ENCODE measurements at regions not wholly inside any gene's neighbourhood (a gene's known extent, or its start where the extent isn't known, plus 50 kb on each side); places are given as distances from the start of the nearest gene placed in this dataset.

GRCh38 chr16:5681966-5682365 lies 584.4 kb upstream of the EEF2KMT start:
- ATAC-seq (no peak), DNase-seq (no peak)
- H3K36me3 Mint-ChIP-seq = no peaks in the 10 kb centered on the region
- peaks cover 0 to 3% (median 3%) of the 10 kb centered on the region in 5 donors for H3K27me3 Mint-ChIP-seq
- H3K4me3 Mint-ChIP-seq = no peak overlapping the region
- no peaks in the 10 kb centered on the region for H3K4me1 Mint-ChIP-seq
- H3K9me3 Mint-ChIP-seq = peaks cover 0 to 20% (median 3%) of the 10 kb centered on the region in 9 donors
- no peak overlapping the region for H3K27ac Mint-ChIP-seq
- POLR2A ChIA-PET = no interaction called here

- POLR2A ChIA-PET = no interaction called here
- Mint-ChIP-seq H3K4me3 (no peak overlapping the region), H3K4me1 (no peaks in the 10 kb centered on the region), H3K9me3 (peaks cover 0 to 21% (median 4%) of the 10 kb centered on the region in 9 donors), H3K27ac (no peak overlapping the region), H3K27me3 (peaks cover 0 to 8% (median 4%) of the 10 kb centered on the region in 5 donors), H3K36me3 (no peaks in the 10 kb centered on the region)
- no peak for ATAC-seq
- no peak for DNase-seq
Observed at GRCh38 chr16:5678371-5678770, 580.8 kb upstream of the EEF2KMT start.

GRCh38 chr16:5671421-5671820 lies 573.8 kb upstream of the EEF2KMT start:
- POLR2A ChIA-PET = no interaction called here
- H3K4me1 Mint-ChIP-seq = no peaks in the 10 kb centered on the region
- no peak overlapping the region for H3K4me3 Mint-ChIP-seq
- H3K27me3 Mint-ChIP-seq = peaks cover 0 to 9% (median 8%) of the 10 kb centered on the region in 5 donors
- H3K27ac Mint-ChIP-seq = no peak overlapping the region
- ATAC-seq (no peak), DNase-seq (no peak)
- peaks cover 0 to 4% (median 0%) of the 10 kb centered on the region in 3 donors for H3K36me3 Mint-ChIP-seq
- H3K9me3 Mint-ChIP-seq = peaks cover 0 to 7% (median 2%) of the 10 kb centered on the region in 9 donors

GRCh38 chr16:5670198-5670597 lies 572.6 kb upstream of the EEF2KMT start:
- POLR2A ChIA-PET = no interaction called here
- ATAC-seq = no peak
- H3K4me3 Mint-ChIP-seq = no peak overlapping the region
- H3K9me3 Mint-ChIP-seq = peaks cover 0 to 5% (median 2%) of the 10 kb centered on the region in 9 donors
- peaks cover 0 to 4% (median 0%) of the 10 kb centered on the region in 3 donors for H3K36me3 Mint-ChIP-seq
- DNase-seq = no peak
- H3K27me3 Mint-ChIP-seq = peaks cover 0 to 11% (median 7%) of the 10 kb centered on the region in 5 donors
- H3K27ac Mint-ChIP-seq = no peak overlapping the region
- no peaks in the 10 kb centered on the region for H3K4me1 Mint-ChIP-seq

- Mint-ChIP-seq H3K4me3 (no peak overlapping the region), H3K36me3 (peaks cover 0 to 4% (median 0%) of the 10 kb centered on the region in 3 donors), H3K4me1 (no peaks in the 10 kb centered on the region), H3K9me3 (peaks cover 0 to 3% (median under 1%) of the 10 kb centered on the region in 9 donors), H3K27ac (no peak overlapping the region), H3K27me3 (peaks cover 0 to 10% (median 8%) of the 10 kb centered on the region in 5 donors)
- POLR2A ChIA-PET = no interaction called here
- DNase-seq (no peak), ATAC-seq (no peak)
Observed at GRCh38 chr16:5668553-5668952, 571.0 kb upstream of the EEF2KMT start.

GRCh38 chr16:5665834-5666233 lies 568.2 kb upstream of the EEF2KMT start:
- DNase-seq = no peak
- Mint-ChIP-seq H3K27ac (no peak overlapping the region), H3K27me3 (peaks cover 0 to 23% (median 8%) of the 10 kb centered on the region in 5 donors), H3K36me3 (peaks cover 0 to 4% (median 0%) of the 10 kb centered on the region in 3 donors), H3K9me3 (peaks cover 0 to 3% (median 0%) of the 10 kb centered on the region in 9 donors), H3K4me3 (no peak overlapping the region), H3K4me1 (no peaks in the 10 kb centered on the region)
- no peak for ATAC-seq
- POLR2A ChIA-PET = no interaction called here

- Mint-ChIP-seq H3K27me3 (peaks cover 0 to 17% (median 10%) of the 10 kb centered on the region in 5 donors), H3K27ac (no peak overlapping the region), H3K9me3 (peaks cover 0 to 5% (median 0%) of the 10 kb centered on the region in 9 donors), H3K4me1 (no peaks in the 10 kb centered on the region), H3K36me3 (no peaks in the 10 kb centered on the region), H3K4me3 (no peak overlapping the region)
- POLR2A ChIA-PET = no interaction called here
- no peak for DNase-seq
- no peak for ATAC-seq
Observed at GRCh38 chr16:5653789-5654188, 556.2 kb upstream of the EEF2KMT start.

GRCh38 chr16:5653041-5653440 lies 555.4 kb upstream of the EEF2KMT start:
- ATAC-seq = no peak

GRCh38 chr16:5649762-5650743 lies 552.5 kb upstream of the EEF2KMT start:
- DNase-seq (no peak), ATAC-seq (no peak)
- Mint-ChIP-seq H3K4me3 (no peak overlapping the region), H3K27me3 (peaks cover 0 to 17% (median 10%) of the 10 kb centered on the region in 5 donors), H3K9me3 (peaks cover 0 to 2% (median 0%) of the 10 kb centered on the region in 9 donors), H3K27ac (no peak overlapping the region), H3K4me1 (no peaks in the 10 kb centered on the region), H3K36me3 (no peaks in the 10 kb centered on the region)
- POLR2A ChIA-PET = no interaction called here

More at GRCh38 chr16:5653041-5653440, 555.4 kb upstream of the EEF2KMT start:
- Mint-ChIP-seq H3K9me3 (peaks cover 0 to 5% (median 0%) of the 10 kb centered on the region in 9 donors), H3K27ac (no peak overlapping the region), H3K27me3 (peaks cover 0 to 17% (median 10%) of the 10 kb centered on the region in 5 donors), H3K4me3 (no peak overlapping the region), H3K36me3 (no peaks in the 10 kb centered on the region), H3K4me1 (no peaks in the 10 kb centered on the region)
- no peak for DNase-seq
- POLR2A ChIA-PET = no interaction called here

- no peaks in the 10 kb centered on the region for H3K9me3 Mint-ChIP-seq
- H3K27ac Mint-ChIP-seq = no peak overlapping the region
- POLR2A ChIA-PET = no interaction called here
- H3K27me3 Mint-ChIP-seq = peaks cover 0 to 15% (median 9%) of the 10 kb centered on the region in 5 donors
- H3K4me3 Mint-ChIP-seq = no peak overlapping the region
- no peaks in the 10 kb centered on the region for H3K4me1 Mint-ChIP-seq
- DNase-seq (no peak), ATAC-seq (no peak)
- no peaks in the 10 kb centered on the region for H3K36me3 Mint-ChIP-seq
Observed at GRCh38 chr16:5647051-5647450, 549.5 kb upstream of the EEF2KMT start.

GRCh38 chr16:5643855-5644531 lies 546.4 kb upstream of the EEF2KMT start:
- H3K27me3 Mint-ChIP-seq = peaks cover 0 to 12% (median 0%) of the 10 kb centered on the region in 5 donors
- peaks cover 0 to 4% (median 0%) of the 10 kb centered on the region in 9 donors for H3K9me3 Mint-ChIP-seq

GRCh38 chr16:5642436-5642835 lies 544.8 kb upstream of the EEF2KMT start:
- Mint-ChIP-seq H3K4me1 (peaks cover 0 to 1% (median 0%) of the 10 kb centered on the region in 4 donors), H3K9me3 (peaks cover 0 to 4% (median 0%) of the 10 kb centered on the region in 9 donors), H3K27me3 (peaks cover 0 to 19% (median 0%) of the 10 kb centered on the region in 5 donors), H3K36me3 (no peaks in the 10 kb centered on the region), H3K27ac (no peak overlapping the region), H3K4me3 (no peak overlapping the region)
- POLR2A ChIA-PET = no interaction called here
- no peak for DNase-seq
- ATAC-seq = no peak

More at GRCh38 chr16:5643855-5644531, 546.4 kb upstream of the EEF2KMT start:
- Mint-ChIP-seq H3K4me1 (peaks cover 0 to 1% (median 0%) of the 10 kb centered on the region in 4 donors), H3K27ac (no peak overlapping the region), H3K4me3 (no peak overlapping the region), H3K36me3 (no peaks in the 10 kb centered on the region)
- DNase-seq (no peak), ATAC-seq (no peak)
- POLR2A ChIA-PET = no interaction called here

- Mint-ChIP-seq H3K9me3 (peaks cover 0 to 4% (median 0%) of the 10 kb centered on the region in 9 donors), H3K4me1 (peaks cover 0 to 1% (median 0%) of the 10 kb centered on the region in 4 donors), H3K27me3 (peaks cover 0 to 24% (median 0%) of the 10 kb centered on the region in 5 donors), H3K36me3 (no peaks in the 10 kb centered on the region), H3K4me3 (no peak overlapping the region), H3K27ac (no peak overlapping the region)
- DNase-seq (no peak), ATAC-seq (no peak)
- POLR2A ChIA-PET = no interaction called here
Observed at GRCh38 chr16:5642011-5642410, 544.4 kb upstream of the EEF2KMT start.

Measured in naive thymus-derived CD8-positive, alpha-beta T cell (primary cell).